ENCODE measurements at regions not wholly inside any gene's neighbourhood (a gene's known extent, or its start where the extent isn't known, plus 50 kb on each side); places are given as distances from the start of the nearest gene placed in this dataset.

- Histone ChIP-seq H3K27ac (no peak overlapping the region), H3K4me1 (no peaks in the 10 kb centered on the region), H3K36me3 (no peaks in the 10 kb centered on the region), H3K4me3 (no peak overlapping the region), H3K9me3 (no peaks in the 10 kb centered on the region), H3K27me3 (no peaks in the 10 kb centered on the region)
- intact Hi-C loops (cut with DNase I; ENCODE audit: low total_unique reads): no loop called here
- ATAC-seq: no peak
- no peak for DNase-seq
- TF ChIP-seq POLR2A (IDR thresholded peaks at IDR 0.05) (no peak), CTCF (IDR thresholded peaks at IDR 0.05 in 4 of 5, conservative IDR thresholded peaks at IDR 0.05 in 1 of 5) (no peak)
- in situ Hi-C loops (cut with MboI; ENCODE audit: low sequenced_read_pairs in 4 of 4): no loop called here
Observed at GRCh38 chr3:76456322-76456721, 583.6 kb upstream of the ROBO2 start.

- H3K4me3 ChIP-seq: no peak overlapping the region
- H3K36me3 ChIP-seq: no peaks in the 10 kb centered on the region
- ATAC-seq: no peak
- no peak overlapping the region for H3K27ac ChIP-seq
- DNase-seq: no peak
- intact Hi-C loops (cut with DNase I; ENCODE audit: low total_unique reads): no loop called here
- no peak for TF ChIP-seq CTCF (IDR thresholded peaks at IDR 0.05 in 4 of 5, conservative IDR thresholded peaks at IDR 0.05 in 1 of 5)
- TF ChIP-seq POLR2A (IDR thresholded peaks at IDR 0.05): no peak
- no peaks in the 10 kb centered on the region for H3K4me1 ChIP-seq
- H3K27me3 ChIP-seq: no peaks in the 10 kb centered on the region
- H3K9me3 ChIP-seq: no peaks in the 10 kb centered on the region
- in situ Hi-C loops (cut with MboI; ENCODE audit: low sequenced_read_pairs in 4 of 4): no loop called here
Observed at GRCh38 chr3:76463501-76463900, 576.4 kb upstream of the ROBO2 start.

- Histone ChIP-seq H3K9me3 (no peaks in the 10 kb centered on the region), H3K36me3 (no peaks in the 10 kb centered on the region), H3K4me3 (no peak overlapping the region), H3K4me1 (no peaks in the 10 kb centered on the region), H3K27me3 (no peaks in the 10 kb centered on the region), H3K27ac (no peak overlapping the region)
- no peak for TF ChIP-seq CTCF (IDR thresholded peaks at IDR 0.05 in 4 of 5, conservative IDR thresholded peaks at IDR 0.05 in 1 of 5)
- in situ Hi-C loops (cut with MboI; ENCODE audit: low sequenced_read_pairs in 4 of 4): no loop called here
- intact Hi-C loops (cut with DNase I; ENCODE audit: low total_unique reads): no loop called here
- ATAC-seq: no peak
- no peak for DNase-seq
Observed at GRCh38 chr3:76470285-76470684, 569.6 kb upstream of the ROBO2 start.

GRCh38 chr3:76474632-76475031, 565.3 kb upstream of the ROBO2 start:
- in situ Hi-C loops (cut with MboI; ENCODE audit: low sequenced_read_pairs in 4 of 4): no loop called here
- H3K27ac ChIP-seq: no peak overlapping the region
- H3K4me3 ChIP-seq: no peak overlapping the region
- no peak for DNase-seq
- intact Hi-C loops (cut with DNase I; ENCODE audit: low total_unique reads): no loop called here
- H3K4me1 ChIP-seq: no peaks in the 10 kb centered on the region
- ATAC-seq: no peak
- no peaks in the 10 kb centered on the region for H3K27me3 ChIP-seq
- H3K36me3 ChIP-seq: no peaks in the 10 kb centered on the region
- TF ChIP-seq CTCF (IDR thresholded peaks at IDR 0.05 in 4 of 5, conservative IDR thresholded peaks at IDR 0.05 in 1 of 5): no peak
- no peak for TF ChIP-seq POLR2A (IDR thresholded peaks at IDR 0.05)
- no peaks in the 10 kb centered on the region for H3K9me3 ChIP-seq

GRCh38 chr3:76479161-76479650, 560.7 kb upstream of the ROBO2 start:
- no peaks in the 10 kb centered on the region for H3K9me3 ChIP-seq
- intact Hi-C loops (cut with DNase I; ENCODE audit: low total_unique reads): no loop called here
- DNase-seq (no peak), ATAC-seq (no peak)
- H3K4me1 ChIP-seq: no peaks in the 10 kb centered on the region
- in situ Hi-C loops (cut with MboI; ENCODE audit: low sequenced_read_pairs in 4 of 4): no loop called here
- no peak overlapping the region for H3K4me3 ChIP-seq
- TF ChIP-seq CTCF (IDR thresholded peaks at IDR 0.05 in 4 of 5, conservative IDR thresholded peaks at IDR 0.05 in 1 of 5): no peak
- TF ChIP-seq POLR2A (IDR thresholded peaks at IDR 0.05): no peak
- H3K27me3 ChIP-seq: no peaks in the 10 kb centered on the region
- H3K27ac ChIP-seq: no peak overlapping the region
- H3K36me3 ChIP-seq: no peaks in the 10 kb centered on the region
